22Rv1 (cell line): ENCODE measurements at regions not wholly inside any gene's neighbourhood (a gene's known extent, or its start where the extent isn't known, plus 50 kb on each side); places are given as distances from the start of the nearest gene placed in this dataset.

Experiments
- CTCF ChIP-seq: fragments of 450-650 bp; IDR thresholded peaks from 2 replicates; pipeline ENCODE4 v1.5.1; 2017; ENCODE audit warnings: mild to moderate bottlenecking
- ZFX ChIP-seq: fragments of 450-650 bp; IDR thresholded peaks from 2 replicates; pipeline ENCODE4 v1.6.1; 2017; ENCODE audit warnings: antibody characterized with exemption, borderline replicate concordance

GRCh38 chr15:37625576-37625975, 308.9 kb upstream of the TMCO5A start:
- TF ChIP-seq CTCF = no peak
- TF ChIP-seq ZFX = no peak
